NAMALWA (cell line): ENCODE measurements at regions not wholly inside any gene's neighbourhood (a gene's known extent, or its start where the extent isn't known, plus 50 kb on each side); places are given as distances from the start of the nearest gene placed in this dataset.

Source experiments
- DNase-seq: peaks from one replicate; pipeline ENCODE4 v3.0.0-alpha.2; 2015; ENCODE audit warnings: low spot score

GRCh38 chr6:105578179-105578707 lies 175.4 kb upstream of the PREP start:
- DNase-seq: no peak

GRCh38 chr6:105573556-105573955 lies 170.7 kb upstream of the PREP start:
- no peak for DNase-seq

GRCh38 chr6:105573138-105573537 lies 170.3 kb upstream of the PREP start:
- no peak for DNase-seq

- DNase-seq: no peak
Observed at GRCh38 chr6:105570416-105570815, 167.5 kb upstream of the PREP start.

- no peak for DNase-seq
Observed at GRCh38 chr6:105569706-105570105, 166.8 kb upstream of the PREP start.

GRCh38 chr6:105568751-105569150 lies 165.9 kb upstream of the PREP start:
- no peak for DNase-seq

GRCh38 chr6:105568142-105568541 lies 165.3 kb upstream of the PREP start:
- no peak for DNase-seq

- DNase-seq: no peak
Observed at GRCh38 chr6:105567140-105567539, 164.3 kb upstream of the PREP start.

GRCh38 chr6:105566503-105566902 lies 163.6 kb upstream of the PREP start:
- no peak for DNase-seq

- no peak for DNase-seq
Observed at GRCh38 chr6:105564121-105564902, 161.4 kb upstream of the PREP start.

GRCh38 chr6:105562027-105562426 lies 159.1 kb upstream of the PREP start:
- no peak for DNase-seq

- no peak for DNase-seq
Observed at GRCh38 chr6:105561486-105561885, 158.6 kb upstream of the PREP start.

GRCh38 chr6:105560611-105561066 lies 157.8 kb upstream of the PREP start:
- no peak for DNase-seq

GRCh38 chr6:105557291-105557690 lies 154.4 kb upstream of the PREP start:
- no peak for DNase-seq

- DNase-seq: no peak
Observed at GRCh38 chr6:105553171-105553570, 150.3 kb upstream of the PREP start.

GRCh38 chr6:105550955-105551620 lies 148.2 kb upstream of the PREP start:
- DNase-seq: no peak

- no peak for DNase-seq
Observed at GRCh38 chr6:105546754-105547153, 143.9 kb upstream of the PREP start.

GRCh38 chr6:105545947-105546731 lies 143.3 kb upstream of the PREP start:
- DNase-seq: no peak

- no peak for DNase-seq
Observed at GRCh38 chr6:105545228-105545920, 142.5 kb upstream of the PREP start.

GRCh38 chr6:105539911-105540310 lies 137.0 kb upstream of the PREP start:
- DNase-seq: no peak

GRCh38 chr6:105537981-105538578 lies 135.2 kb upstream of the PREP start:
- no peak for DNase-seq

- DNase-seq: no peak
Observed at GRCh38 chr6:105536961-105537360, 134.1 kb upstream of the PREP start.
